HuH-7.5 (cell line): ENCODE measurements at regions not wholly inside any gene's neighbourhood (a gene's known extent, or its start where the extent isn't known, plus 50 kb on each side); places are given as distances from the start of the nearest gene placed in this dataset.
A peak's percentile ranks its signal among the peaks of the same experiment; 100 is the strongest.
"Not testable (repeated sequence)": the region's sequence is repeated elsewhere in the genome, so short reads cannot be mapped to it uniquely, and the experiment has no call there.

Experiments
- DNase-seq: peaks from one replicate; pipeline ENCODE4 v3.0.0; 2011; ENCODE audit warnings: low spot score

DNA sequence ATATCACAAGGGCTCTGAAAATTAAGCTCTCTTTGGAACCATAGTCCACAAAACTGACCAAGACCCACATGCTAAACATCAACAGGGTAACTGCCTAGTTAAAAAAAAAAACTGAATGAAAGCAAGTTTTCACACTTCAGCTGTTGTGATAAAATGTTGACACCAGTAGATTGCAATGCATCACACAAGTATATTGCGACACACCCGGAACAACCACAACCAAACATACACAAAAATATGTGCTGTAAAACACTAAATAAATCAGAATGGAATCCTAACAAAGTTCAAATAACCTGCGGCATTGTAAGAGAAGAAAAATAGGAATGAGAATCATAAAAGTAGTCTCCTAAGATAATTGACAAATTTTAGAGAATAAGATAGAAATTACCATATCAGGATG, 710.3 kb downstream of the AACS start:
- DNase-seq = no peak

DNA sequence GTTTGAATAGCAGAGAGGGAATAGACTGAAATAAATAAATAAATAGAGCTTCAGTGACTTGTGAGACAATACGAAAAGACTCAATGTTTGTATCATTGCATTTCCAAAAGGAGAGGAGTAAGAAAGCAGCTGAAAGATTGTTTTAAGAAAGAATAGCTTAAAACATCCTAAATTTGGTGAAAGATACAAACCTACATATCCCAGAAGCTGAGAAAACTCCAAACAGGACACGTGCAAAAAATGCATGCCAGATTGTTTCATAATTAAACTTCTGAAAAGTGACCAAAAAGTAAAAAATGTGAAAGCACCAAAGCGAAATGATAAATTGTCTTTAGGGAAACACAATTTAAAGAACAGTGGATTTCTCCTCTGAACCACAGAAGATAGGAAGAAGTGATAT, 711.0 kb downstream of the AACS start:
- no peak for DNase-seq

DNA sequence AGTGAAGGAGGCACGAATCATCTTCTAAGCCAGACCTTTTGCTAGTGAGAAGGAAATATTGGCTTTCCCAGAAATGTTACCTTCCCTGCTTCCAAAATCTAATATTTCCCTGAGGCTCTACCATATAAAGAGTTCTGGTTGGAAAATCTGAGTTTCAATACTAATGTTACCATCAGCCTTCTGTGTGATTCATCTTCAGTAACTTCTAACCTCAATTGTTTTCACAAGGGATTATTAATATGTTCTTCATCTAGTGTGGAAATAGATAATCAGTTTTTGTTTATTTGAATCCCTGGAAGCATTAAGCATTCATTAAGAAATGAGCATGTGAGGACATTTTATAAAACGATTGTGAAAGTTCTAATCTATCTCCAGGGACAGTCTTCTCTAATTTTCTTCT, 720.9 kb downstream of the AACS start:
- no peak for DNase-seq

DNA sequence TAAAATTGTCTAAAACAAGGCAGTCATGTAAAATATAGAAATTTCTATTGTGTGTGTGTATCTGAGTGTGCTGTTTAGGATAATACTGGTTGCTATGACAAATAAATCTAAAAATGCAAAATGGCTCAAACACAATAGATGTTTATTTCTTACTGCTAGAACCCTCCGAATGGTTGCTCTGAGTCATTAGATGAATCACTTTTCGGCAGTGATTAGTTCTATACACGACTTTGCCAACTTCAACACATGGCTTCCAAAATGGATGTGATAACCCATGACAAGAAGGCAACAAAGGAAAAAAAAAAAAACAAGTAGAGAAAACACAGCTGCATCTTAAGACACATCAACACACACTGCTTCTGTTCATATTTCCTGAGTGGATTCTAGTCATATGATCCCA, 729.2 kb downstream of the AACS start:
- no peak for DNase-seq

DNA sequence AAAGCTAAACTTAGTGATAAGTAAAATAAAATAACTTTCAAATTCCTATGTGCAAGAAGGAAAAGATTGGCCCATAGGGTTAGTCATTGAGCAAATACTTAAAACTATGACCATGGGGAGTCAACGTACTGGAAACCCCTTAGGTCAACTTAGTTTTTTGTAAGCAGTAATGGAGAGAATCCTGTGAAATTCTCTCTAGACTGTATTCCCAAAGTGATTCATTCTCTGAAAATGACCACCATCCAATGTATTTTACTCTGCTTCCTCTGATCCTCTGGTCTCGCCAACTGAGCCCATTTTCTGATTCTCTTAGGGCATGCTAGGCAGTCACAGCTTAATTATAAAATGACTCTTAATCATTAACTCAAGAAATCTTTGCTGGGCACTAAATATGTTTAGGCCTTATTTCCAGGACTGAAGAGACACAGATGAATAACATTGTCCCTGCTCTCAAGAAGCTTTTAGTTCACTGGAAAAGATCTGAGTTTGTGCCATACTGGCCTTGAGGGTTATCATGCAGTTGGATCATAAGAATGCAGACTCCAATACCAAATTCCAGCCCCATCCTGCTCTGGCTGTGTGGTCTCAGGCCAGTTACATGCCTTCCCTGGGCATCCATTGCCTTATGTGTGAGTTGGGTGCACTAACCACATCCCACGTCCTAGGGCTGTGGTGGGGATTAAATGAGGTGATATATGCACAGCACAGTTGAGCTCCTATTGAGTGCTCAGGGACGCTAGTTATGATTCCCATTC, 732.4 kb downstream of the AACS start:
- no peak for DNase-seq

DNA sequence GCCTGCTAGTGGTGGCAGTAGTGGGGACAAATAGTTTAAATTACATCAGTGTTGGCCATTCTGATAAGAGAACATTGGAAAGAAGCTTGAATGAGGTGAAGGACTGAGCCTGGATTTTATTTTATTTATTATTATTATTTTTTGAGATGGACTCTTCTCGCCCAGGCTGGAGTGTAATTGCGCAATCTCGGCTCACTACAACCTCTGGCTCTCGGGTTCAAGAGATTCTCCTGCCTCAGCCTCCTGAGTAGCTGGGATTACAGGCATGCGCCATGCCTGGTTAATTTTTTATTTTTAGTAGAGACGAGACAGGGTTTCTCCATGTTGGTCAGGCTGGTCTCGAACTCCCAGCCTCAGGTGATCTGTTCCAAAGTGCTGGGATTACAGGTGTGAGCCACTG, 739.4 kb downstream of the AACS start:
- no peak for DNase-seq

DNA sequence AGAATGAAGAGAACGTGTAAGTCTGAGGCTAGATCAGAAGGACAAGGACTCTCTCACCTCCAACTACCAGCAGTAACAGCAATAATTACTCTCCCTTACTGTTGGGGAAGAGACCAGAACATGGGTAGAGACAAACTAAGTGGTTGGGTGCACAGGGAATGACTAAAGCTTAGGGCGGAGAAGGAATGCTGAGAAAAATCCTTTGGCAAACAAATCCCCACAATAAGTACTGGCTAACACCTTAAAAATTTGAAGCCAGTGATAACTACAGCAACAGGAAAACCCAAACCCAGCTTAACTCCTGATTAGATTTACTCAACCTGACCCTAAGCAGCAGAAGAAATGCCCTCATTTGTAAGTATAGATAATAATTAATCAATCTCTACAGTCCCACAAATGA, 759.0 kb downstream of the AACS start:
- DNase-seq = no peak

DNA sequence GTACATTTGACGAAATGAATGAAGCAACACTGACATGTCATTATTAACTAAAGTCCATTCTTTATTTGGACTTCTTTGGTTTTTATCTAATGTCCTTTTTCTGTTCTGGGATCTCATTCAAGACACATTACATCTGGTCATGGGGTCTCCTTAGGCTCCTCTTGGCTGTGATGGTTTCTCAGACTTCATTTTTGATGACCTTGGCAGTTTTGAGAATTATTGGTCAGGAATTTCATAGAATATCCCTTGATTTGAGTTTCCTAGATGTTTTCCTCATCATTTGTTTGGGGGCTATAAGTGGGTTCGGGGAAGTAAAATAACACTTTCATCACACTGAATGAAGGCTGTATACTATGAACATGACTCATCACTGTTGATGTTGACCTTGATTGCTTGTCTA, 770.6 kb downstream of the AACS start:
- DNase-seq = no peak

DNA sequence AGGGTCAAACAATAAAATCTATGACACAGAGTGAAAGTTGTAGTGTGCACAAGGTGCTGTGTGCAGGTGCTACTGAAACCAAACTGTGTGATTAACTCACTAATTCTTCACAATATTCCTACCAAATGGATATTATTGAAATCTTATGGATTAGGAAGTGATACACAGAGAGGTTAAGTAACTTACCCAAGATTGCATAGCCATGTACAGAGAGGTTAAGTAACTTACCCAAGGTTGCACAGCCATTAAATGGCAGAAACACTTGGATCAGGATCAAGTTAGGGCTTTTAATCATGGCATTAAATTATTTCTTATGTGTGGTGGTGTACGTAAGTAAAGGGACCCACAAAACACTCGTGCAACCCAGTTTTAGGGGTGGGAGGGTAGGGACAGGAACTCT, 771.4 kb downstream of the AACS start:
- no peak for DNase-seq

DNA sequence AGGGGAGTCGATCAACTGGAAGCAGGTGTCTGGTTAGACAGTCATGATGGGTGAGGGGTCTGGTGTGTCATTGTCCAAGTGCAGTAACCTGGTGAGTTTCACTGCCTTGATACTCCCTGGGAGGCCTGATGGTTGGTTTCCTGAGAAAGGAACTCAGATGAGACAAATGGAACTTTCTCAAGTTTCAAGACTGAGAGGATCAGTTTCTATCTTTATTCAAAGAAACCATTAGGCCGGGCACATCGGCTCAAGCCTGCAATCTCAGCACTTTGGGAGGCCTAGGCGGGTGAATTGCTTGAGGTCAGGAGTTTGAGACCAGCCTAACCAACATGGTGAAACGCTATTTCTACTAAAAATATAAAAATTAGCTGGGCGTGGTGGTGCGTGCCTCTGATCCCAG, 776.1 kb downstream of the AACS start:
- no peak for DNase-seq

DNA sequence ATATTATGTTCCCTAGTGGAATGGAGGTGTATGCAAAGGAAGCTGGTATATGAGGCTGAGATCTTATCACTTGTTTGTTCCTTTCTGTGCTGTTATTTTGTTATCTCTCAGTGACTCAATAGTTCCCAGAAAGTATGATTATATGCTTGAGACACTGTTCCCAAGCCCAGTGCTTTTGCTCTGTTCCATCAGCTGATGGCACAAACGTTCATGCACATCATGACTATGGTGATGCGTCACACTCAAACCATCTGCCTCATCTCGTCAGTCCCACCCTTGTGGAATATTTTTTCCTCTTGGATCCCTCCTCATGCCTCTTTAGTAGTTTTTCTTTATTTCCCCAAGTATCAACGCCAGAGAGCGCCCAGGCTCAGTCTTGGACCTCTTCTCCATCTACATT, 786.9 kb downstream of the AACS start:
- no peak for DNase-seq

DNA sequence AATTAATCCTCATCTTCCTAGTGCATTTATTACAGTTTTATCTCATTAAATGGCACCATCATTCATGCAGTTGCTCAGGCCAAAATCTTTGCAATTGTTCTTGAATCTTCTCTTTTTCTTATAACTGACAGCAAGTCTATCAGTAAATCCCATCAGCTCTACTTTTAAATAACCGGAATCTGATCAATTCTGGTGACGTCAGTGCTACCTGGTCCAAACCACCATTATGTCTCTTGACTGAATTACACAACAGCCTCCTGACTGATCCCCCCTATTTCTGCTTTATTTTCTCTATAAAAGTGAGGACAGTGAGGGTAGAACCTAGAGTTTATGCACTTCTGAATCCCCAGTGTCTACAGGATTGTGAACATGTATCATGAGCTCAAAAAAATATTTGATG, 787.4 kb downstream of the AACS start:
- no peak for DNase-seq

DNA sequence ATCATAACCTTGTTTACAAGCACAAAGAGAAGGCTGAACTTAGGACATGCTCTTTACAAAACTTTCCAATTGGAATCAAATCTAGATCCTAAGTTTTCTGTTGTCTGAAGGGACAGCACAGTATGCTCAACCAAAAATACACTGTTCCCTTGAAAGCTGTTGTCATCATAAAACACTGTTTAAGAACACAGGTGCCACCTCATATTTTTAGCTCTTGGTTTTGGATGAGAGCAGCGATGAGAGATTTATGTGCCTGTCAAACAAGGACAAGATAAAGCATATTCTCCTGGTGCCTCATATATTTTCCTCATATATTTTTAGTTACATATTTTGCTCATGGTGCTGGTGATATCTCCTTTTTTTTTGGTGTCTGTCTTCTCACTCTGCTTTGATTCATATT, 788.4 kb downstream of the AACS start:
- no peak for DNase-seq

DNA sequence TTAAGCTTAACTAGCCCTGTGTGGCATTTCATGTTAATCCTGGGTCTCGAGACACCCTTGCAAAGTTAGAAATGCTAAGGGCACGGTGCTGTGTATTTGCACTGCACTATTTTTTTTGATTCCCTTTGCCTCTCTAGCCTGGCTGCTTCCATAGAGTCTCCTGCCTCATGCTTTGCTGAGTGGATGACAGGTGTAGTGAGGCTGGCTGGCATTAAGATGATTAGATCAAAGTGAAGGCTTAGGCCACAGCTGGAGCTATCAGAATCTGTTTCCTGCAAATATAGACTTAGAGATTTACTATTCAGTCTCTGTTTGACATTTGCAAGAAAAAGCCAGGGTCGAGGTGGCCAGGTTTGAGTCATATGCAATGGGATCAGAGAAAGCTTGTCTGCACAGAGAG, 791.1 kb downstream of the AACS start:
- DNase-seq = no peak

DNA sequence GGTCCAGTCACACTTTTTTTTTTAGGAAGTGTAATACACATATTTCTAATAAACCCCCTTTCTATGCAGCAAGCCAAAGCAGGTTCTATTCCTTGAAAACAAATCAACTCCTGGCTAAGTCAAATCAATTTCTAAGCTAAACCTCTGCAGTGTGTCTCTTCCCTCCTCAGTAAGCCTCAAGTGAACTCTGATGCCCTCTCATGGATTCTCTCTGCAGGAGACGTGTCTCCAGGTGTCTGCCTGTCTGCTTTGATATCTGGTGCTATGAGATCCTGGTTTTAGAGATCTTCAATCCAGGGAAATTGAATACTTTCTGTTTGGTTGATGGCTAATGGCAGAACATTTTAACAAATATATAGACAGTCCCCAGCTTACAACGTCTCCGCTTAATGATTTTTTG, 791.7 kb downstream of the AACS start:
- no peak for DNase-seq

DNA sequence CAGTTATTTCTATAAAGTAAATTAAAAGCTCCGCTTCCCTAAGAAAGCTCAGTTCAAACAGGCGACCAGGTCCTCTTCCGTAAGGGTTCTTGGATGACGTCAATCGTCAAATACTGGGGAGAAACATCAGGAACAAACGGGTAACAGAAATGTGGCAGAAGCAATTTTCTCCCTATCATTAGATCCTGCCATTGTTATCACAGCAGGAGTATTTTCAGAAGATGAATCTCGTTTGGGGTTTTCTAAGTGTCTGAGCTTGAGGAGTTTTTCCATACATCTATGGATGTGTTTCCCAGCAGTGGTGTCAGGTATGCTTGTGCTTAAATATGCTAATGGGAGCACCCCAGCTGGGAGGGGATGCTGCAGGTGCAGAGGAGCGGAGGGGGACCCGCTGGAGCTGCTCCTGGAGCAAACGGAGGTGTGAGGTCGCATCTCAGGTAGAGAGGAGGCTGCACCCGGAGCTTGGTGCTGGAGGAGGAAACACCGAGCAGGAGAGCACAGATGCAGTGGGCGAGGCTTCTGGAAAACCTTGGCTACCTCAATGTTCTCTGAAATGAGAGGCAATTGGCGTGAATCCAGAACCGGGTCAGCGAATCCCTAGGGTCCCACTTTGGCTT, 795.5 kb downstream of the AACS start:
- no peak for DNase-seq

DNA sequence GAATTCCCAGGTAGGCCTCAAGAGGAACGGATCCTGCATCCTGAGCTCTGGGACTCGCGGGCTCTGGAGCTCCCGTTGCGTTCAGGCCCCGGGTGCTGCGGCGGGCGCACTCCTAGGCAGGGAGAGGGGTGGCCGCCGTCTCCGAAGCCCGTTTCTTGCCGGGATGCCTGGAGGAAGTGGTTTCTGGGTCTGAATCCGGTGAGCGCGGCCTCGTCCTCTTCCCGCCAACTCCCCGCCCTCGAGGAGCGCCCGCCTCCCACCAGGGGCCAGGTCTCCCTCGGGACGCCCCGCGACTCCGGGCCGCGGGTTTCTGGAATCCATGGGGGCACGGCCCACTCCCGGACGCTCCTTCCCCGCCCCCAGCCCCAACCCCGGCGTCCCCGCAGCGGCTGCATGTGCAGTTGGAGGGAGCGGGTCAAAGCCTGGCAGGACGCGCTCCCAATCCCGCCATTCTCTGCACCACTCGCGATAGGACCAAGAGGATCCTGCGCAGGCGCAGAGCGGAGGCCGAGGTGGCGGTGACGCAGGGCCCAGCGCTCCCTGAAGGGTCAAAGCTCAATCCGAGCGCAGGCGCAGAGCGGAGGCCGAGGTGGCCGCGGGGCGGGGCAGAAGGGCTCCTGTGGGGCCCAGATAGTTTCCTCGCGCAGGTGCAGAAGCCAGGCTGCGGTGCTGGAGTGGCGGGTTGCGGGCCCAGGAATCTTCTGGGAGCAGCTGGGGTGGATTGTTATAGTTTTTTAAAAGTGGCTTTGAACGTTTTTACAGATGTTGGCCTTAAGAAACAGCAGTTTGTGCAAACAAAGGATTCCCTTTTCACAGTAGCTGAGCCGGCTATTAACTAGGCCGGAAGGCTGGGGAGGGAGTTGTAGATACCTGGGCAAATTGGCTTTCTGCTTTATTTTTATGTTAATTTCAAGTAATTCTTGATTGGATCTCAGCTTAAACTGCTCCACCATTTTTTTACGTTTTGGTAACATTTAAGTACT, 796.4 kb downstream of the AACS start:
- peak; percentile 12 for DNase-seq

DNA sequence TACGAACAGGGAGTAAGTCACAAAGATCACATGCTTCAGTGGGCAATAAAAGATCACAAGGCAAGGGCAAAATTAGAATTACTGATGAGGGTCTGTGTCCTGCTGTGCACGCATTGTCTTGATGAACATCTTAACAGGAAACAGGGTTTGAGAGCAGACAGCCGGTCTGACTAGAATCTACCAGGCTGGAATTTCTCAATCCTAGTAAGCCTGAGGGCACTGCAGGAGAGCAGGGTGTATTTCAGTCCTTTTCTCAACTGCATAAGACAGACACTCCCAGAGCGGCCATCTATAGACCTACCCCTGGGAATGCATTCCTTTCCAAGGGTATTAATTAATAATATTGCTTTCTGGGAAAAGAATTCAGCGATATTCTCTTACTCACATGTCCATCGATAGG, 800.0 kb downstream of the AACS start:
- not testable (repeated sequence) for DNase-seq

DNA sequence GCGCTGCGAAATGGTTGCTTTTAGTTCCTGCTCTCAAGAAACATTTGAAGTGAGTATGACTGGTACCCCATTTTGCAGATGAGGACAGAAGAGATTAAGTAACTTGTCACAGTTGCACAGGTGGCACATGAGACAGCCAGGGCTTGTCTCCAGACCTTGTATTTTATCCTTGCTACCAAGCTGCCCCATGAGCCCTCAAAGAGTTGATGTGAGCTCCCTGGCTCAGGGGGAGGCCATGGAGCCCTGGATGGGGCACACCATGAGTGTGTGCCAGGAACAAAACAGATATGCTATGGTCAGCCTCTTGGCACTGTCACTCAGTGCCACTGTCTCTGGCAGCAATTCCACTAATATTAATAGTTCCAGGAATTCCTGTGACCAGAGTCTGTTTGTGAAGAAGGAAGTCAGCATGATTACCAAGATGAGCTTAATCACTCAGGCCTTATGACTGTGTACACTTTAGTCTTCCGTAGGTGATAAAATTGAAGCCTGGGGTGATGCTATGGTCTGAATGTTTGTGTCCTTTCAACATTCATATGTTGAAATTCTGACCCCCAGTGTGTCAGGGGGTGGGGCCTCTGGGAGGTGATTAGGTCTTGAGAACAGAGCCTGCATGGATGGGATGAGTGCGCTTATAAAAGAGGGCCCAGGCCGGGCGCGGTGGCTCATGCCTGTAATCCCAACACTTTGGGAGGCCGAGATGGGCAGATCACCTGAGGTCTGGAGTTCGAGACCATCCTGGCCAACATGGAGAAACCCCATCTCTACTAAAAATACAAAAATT, 806.8 kb downstream of the AACS start:
- DNase-seq = no peak

DNA sequence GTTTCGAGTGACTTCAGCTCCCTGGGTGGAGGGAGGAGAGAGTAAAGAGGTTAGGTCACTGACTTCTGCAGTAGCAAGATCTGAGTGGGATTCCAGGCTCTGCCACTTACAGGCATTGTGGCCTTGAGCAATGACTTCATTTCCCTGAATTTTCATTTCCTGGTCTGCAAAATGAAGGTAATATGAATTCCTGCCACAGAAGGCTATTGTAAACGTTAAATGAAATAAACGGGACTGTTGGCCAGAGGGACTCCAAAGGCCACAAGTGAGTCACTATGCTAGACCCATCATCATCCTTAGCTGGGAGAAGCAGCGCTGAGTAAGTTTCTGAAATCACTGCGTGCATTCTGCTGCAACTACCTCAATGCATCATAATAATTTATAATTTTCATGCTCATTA, 807.8 kb downstream of the AACS start:
- no peak for DNase-seq

DNA sequence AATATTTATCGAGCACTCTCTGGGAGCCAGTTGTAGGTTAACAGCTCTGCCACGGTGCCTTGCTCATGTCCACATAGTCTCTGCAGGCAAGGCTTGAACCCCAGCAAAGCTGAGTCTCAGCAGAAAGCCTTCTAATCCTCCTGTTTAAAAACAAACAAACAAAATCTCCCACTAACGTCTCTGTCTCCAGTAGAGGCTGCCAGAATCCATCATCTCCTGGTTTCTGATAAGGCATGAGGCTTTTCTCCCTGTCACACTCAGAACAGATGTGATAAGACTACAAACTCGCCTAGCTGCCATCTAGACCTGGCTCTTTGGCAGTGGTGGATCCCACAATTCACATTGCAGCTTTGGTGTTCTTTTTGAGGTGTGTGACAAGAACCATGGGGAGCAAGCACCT, 813.2 kb downstream of the AACS start:
- no peak for DNase-seq

DNA sequence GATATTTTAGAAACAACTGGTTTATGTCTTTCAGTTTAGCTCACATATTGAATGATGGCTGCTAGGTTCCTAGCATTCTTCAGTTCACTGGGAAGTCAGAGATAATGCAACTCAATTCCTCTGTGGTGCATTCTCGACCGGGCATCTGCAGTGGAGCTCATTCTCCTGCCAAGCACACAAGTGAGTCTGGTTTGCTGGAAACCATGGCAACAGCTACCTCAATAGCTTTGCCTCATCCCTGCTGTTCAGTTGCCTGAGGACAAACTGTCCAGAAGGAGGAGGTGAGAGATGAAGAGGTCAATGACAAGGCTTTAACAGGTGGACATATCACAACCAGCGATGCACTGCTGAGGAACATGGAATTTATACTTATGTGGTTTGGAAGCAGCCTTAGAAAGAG, 816.9 kb downstream of the AACS start:
- no peak for DNase-seq
